H1 (cell line): ENCODE measurements at regions not wholly inside any gene's neighbourhood (a gene's known extent, or its start where the extent isn't known, plus 50 kb on each side); places are given as distances from the start of the nearest gene placed in this dataset.

Source experiments
- CEBPB ChIP-seq: IDR thresholded peaks from 2 replicates; pipeline ENCODE4 v1.6.1; 2012; ENCODE audit warnings: low read depth, low read length
- EGR1 ChIP-seq: IDR thresholded peaks from 2 replicates; pipeline ENCODE4 v1.6.1; 2011; ENCODE audit warnings: low read depth, low read length, borderline replicate concordance
- GABPA ChIP-seq: IDR thresholded peaks from 2 replicates; pipeline ENCODE4 v1.6.1; 2011; ENCODE audit warnings: mild to moderate bottlenecking, low read length, moderate library complexity, borderline replicate concordance; ENCODE audit not compliant: insufficient read depth
- POLR2A ChIP-seq, 2 experiments: IDR thresholded peaks; 1 replicate in 1 of 2; 2 replicates in 1 of 2; pipeline ENCODE4 v1.6.1; 2011; ENCODE audit warnings: low read depth in 2 of 2, low read length in 2 of 2, mild to moderate bottlenecking in 2 of 2; ENCODE audit errors: control extremely low read depth in 1 of 2
- RAD21 ChIP-seq, 2 experiments: IDR thresholded peaks in 1 of 2; conservative IDR thresholded peaks in 1 of 2; 2 replicates each; pipeline ENCODE4 v1.6.1; 2011; ENCODE audit warnings: low read depth in 2 of 2, low read length in 2 of 2, improper control_type of control experiment in 1 of 2, inconsistent platforms in 1 of 2, mild to moderate bottlenecking in 1 of 2, moderate library complexity in 1 of 2
- RFX5 ChIP-seq: IDR thresholded peaks from 2 replicates; pipeline ENCODE4 v1.6.1; 2011; ENCODE audit warnings: low read depth, low read length, improper control_type of control experiment, borderline replicate concordance
- RNF2 ChIP-seq: fragments of 200-900, 300-1000 bp; sonication (generic); IDR thresholded peaks from 2 replicates; pipeline ENCODE4 v1.7.1; 2016; ENCODE audit warnings: borderline replicate concordance, low read depth, mild to moderate bottlenecking, antibody characterized with exemption, low read length; ENCODE audit not compliant: poor library complexity, severe bottlenecking; ENCODE audit errors: missing control alignments
- SIN3A ChIP-seq, 2 experiments: IDR thresholded peaks in 1 of 2; conservative IDR thresholded peaks in 1 of 2; 2 replicates each; pipeline ENCODE4 v1.6.1; 2011 to 2012; ENCODE audit warnings: low read length in 2 of 2, improper control_type of control experiment in 1 of 2, low read depth in 1 of 2, mild to moderate bottlenecking in 1 of 2
- ZNF274 ChIP-seq: IDR thresholded peaks from 2 replicates; pipeline ENCODE4 v1.7.0; 2012; ENCODE audit warnings: low read length, borderline replicate concordance; ENCODE audit errors: extremely low read depth
- TF ChIP-seq, protein P1 (sequence below), 3 experiments: IDR thresholded peaks; 1 replicate in 2 of 3; 2 replicates in 1 of 3; pipeline versions ENCODE4 v1.5.1 to v1.6.1; 2011; ENCODE audit warnings: low read length in 3 of 3, mild to moderate bottlenecking in 3 of 3, inconsistent platforms in 2 of 3, low read depth in 1 of 3, moderate library complexity in 1 of 3; ENCODE audit not compliant: insufficient read depth in 1 of 3; ENCODE audit errors: control extremely low read depth in 1 of 3
- TF ChIP-seq, protein P2 (sequence below): IDR thresholded peaks from 2 replicates; pipeline ENCODE4 v1.6.1; 2012; ENCODE audit warnings: inconsistent platforms
- TF ChIP-seq, protein P3 (sequence below): IDR thresholded peaks from 2 replicates; pipeline ENCODE4 v1.6.1; 2011; ENCODE audit warnings: low read depth, mild to moderate bottlenecking, low read length; ENCODE audit not compliant: insufficient read depth

DNA sequence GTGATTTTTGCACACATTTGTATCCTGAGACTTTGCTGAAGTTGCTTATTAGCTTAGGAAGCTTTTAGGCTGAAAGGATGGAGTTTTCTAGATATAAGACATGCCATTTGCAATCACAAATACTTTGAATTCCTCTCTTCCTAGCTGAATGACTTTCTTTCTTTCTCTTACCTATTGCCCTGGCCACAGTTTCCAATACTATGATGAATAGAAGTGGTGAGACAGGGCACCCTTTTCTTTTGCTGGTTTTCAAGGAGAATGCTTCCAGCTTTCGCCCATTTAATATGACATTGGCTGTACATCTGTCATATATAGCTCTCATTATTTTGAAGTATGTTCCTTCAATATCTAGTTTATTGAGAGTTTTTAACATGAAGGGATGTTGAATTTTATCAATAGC, 409.6 kb upstream of the EPHA7 start:
- no peak; a peak in 1 of 3 replicates for TF ChIP-seq POLR2A (IDR thresholded peaks at IDR 0.05; ENCODE audit: control extremely low read depth in 1 of 2, low read depth in 2 of 2, low read length in 2 of 2)
- TF ChIP-seq, protein P1, sequence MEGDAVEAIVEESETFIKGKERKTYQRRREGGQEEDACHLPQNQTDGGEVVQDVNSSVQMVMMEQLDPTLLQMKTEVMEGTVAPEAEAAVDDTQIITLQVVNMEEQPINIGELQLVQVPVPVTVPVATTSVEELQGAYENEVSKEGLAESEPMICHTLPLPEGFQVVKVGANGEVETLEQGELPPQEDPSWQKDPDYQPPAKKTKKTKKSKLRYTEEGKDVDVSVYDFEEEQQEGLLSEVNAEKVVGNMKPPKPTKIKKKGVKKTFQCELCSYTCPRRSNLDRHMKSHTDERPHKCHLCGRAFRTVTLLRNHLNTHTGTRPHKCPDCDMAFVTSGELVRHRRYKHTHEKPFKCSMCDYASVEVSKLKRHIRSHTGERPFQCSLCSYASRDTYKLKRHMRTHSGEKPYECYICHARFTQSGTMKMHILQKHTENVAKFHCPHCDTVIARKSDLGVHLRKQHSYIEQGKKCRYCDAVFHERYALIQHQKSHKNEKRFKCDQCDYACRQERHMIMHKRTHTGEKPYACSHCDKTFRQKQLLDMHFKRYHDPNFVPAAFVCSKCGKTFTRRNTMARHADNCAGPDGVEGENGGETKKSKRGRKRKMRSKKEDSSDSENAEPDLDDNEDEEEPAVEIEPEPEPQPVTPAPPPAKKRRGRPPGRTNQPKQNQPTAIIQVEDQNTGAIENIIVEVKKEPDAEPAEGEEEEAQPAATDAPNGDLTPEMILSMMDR (IDR thresholded peaks at IDR 0.05; ENCODE audit: control extremely low read depth in 1 of 3, insufficient read depth in 1 of 3, low read depth in 1 of 3, low read length in 3 of 3), result no peak
- no peak for TF ChIP-seq EGR1
- no peak for TF ChIP-seq GABPA
- no peak for TF ChIP-seq ZNF274
- TF ChIP-seq RFX5, result no peak
- no peak for TF ChIP-seq RAD21 (IDR thresholded peaks at IDR 0.05 in 1 of 2, conservative IDR thresholded peaks at IDR 0.05 in 1 of 2; ENCODE audit: low read depth in 2 of 2, low read length in 2 of 2)
- no peak for TF ChIP-seq RNF2
- no peak for TF ChIP-seq CEBPB
- TF ChIP-seq, protein P2, sequence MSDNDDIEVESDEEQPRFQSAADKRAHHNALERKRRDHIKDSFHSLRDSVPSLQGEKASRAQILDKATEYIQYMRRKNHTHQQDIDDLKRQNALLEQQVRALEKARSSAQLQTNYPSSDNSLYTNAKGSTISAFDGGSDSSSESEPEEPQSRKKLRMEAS, result no peak
- TF ChIP-seq, protein P3, sequence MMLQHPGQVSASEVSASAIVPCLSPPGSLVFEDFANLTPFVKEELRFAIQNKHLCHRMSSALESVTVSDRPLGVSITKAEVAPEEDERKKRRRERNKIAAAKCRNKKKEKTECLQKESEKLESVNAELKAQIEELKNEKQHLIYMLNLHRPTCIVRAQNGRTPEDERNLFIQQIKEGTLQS, result no peak
- no peak for TF ChIP-seq SIN3A (conservative IDR thresholded peaks at IDR 0.05 in 1 of 2, IDR thresholded peaks at IDR 0.05 in 1 of 2; ENCODE audit: low read depth in 1 of 2, low read length in 2 of 2)
